Bronchial epithelial cell (primary cell): ENCODE measurements at regions not wholly inside any gene's neighbourhood (a gene's known extent, or its start where the extent isn't known, plus 50 kb on each side); places are given as distances from the start of the nearest gene placed in this dataset.

Experiments
- DNase-seq: peaks from one replicate; pipeline ENCODE4 v3.0.0-alpha.2; 2010; ENCODE audit warnings: low read depth
- FAIRE-seq: peaks from 2 replicates; lab custom pipeline; 2011; peaks lifted over from hg19 to GRCh38; lab: Jason Lieb, UNC
- H3K27me3 ChIP-seq: 2 replicates; pipeline ENCODE4 v1.5.1; 2011; ENCODE audit warnings: low read length; ENCODE audit not compliant: control insufficient read depth, insufficient read depth
- H3K36me3 ChIP-seq: 2 replicates; pipeline ENCODE4 v1.5.1; 2011; ENCODE audit warnings: low read length; ENCODE audit not compliant: control insufficient read depth, insufficient read depth
- H3K4me3 ChIP-seq: 2 replicates; pipeline ENCODE4 v1.5.1; 2011; ENCODE audit warnings: mild to moderate bottlenecking, low read depth, low read length, control low read depth
- CTCF ChIP-seq: IDR thresholded peaks from 2 replicates; pipeline ENCODE4 v1.5.1; 2011; ENCODE audit warnings: mild to moderate bottlenecking, moderate library complexity, low read length, control low read depth, inconsistent platforms; ENCODE audit not compliant: insufficient read depth, severe bottlenecking

DNA sequence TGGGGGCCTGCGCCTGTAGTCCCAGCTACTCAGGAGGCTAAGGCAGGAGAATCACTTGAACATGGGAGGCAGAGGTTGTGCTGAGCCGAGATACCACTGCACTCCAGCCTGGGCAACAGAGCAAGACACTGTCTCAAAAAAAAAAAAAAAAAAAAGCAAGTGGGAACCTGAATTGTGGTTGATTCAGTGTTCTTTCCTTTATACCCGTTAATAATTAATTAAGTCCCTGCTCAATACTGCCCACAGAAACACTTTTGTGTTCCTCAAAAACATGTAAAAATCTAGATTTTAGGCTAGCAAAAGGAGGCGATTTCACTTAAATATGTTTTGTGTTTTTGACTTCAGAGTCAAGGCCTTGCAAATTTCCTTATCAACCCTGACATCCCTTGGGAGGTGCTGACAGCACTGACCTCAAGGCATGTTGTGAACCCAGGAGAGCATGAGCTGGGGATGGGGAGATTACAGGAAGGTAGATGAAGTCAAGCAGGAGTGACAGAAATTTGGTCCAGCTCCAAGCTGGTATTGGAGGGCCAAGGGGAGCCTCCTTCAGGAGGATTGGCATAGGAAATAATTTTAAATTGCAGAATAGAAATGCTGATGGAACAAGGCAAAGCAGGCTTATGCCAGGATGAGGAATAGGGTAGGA lies 89.0 kb upstream of the PNPT1 start:
- H3K4me3 ChIP-seq: no peak overlapping the region
- TF ChIP-seq CTCF: no peak
- DNase-seq (no peak), FAIRE-seq (peak; percentile 23)
- H3K36me3 ChIP-seq: no peaks in the 10 kb centered on the region
- no peaks in the 10 kb centered on the region for H3K27me3 ChIP-seq

DNA sequence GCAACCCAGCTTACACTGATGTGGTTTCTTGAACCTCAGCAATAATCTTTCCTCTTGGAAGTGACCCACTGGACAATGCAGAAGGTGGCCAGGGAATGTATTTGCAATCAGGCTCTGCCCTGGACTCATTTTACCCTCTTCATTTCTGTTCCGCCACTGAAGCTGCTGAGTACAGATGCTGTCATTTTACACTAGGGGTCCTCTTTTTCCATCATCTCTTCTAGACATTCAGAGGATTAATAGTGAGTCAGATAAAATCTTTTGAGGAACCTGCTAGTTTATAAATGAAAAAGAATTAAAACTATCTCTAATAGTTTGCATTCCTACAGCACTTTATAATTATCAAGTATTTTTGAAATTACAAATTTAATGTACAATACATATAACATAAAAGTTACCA lies 87.9 kb upstream of the PNPT1 start:
- no peaks in the 10 kb centered on the region for H3K36me3 ChIP-seq
- no peak for TF ChIP-seq CTCF
- H3K27me3 ChIP-seq: no peaks in the 10 kb centered on the region
- no peak for DNase-seq
- no peak for FAIRE-seq
- no peak overlapping the region for H3K4me3 ChIP-seq

DNA sequence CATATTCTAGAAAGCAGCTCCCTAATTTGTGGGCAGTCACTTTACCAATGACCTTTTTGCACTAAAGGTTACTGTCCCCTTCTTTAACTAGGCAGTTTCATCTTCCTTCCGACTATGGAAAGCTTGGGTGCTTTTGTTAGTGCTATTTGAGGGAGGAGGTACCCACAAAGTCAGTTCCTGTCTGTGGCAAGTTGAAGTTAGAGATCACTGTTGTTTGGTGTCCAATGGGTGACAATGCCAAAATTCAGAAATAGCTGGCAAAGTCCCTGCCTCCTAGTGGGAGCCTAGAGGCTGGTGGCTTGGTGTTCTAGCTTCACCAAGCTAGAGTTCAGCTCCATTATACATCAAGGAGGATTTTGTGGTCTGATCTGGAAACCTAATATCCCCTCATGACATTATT lies 87.1 kb upstream of the PNPT1 start:
- DNase-seq (peak; percentile 8), FAIRE-seq (no peak)
- H3K27me3 ChIP-seq: no peaks in the 10 kb centered on the region
- no peak overlapping the region for H3K4me3 ChIP-seq
- H3K36me3 ChIP-seq: no peaks in the 10 kb centered on the region
- no peak for TF ChIP-seq CTCF

GRCh38 chr2:55779459-55780421 lies 86.1 kb upstream of the PNPT1 start:
- H3K4me3 ChIP-seq: peak overlapping the region; percentile 5
- no peaks in the 10 kb centered on the region for H3K27me3 ChIP-seq
- FAIRE-seq (no peak), DNase-seq (peak; percentile 99)
- no peaks in the 10 kb centered on the region for H3K36me3 ChIP-seq
- TF ChIP-seq CTCF: no peak

GRCh38 chr2:55776966-55777365 lies 83.3 kb upstream of the PNPT1 start:
- Histone ChIP-seq H3K27me3 (no peaks in the 10 kb centered on the region), H3K36me3 (no peaks in the 10 kb centered on the region), H3K4me3 (no peak overlapping the region)
- TF ChIP-seq CTCF: no peak
- FAIRE-seq: no peak
- DNase-seq: no peak
